Effector memory CD4-positive, alpha-beta T cell (primary cell): ENCODE measurements at regions not wholly inside any gene's neighbourhood (a gene's known extent, or its start where the extent isn't known, plus 50 kb on each side); places are given as distances from the start of the nearest gene placed in this dataset.

ENCODE experiments used
- DNase-seq, 3 donors: peaks; one replicate each; pipeline ENCODE4 v3.0.0-alpha.2; 2020
- H3K27ac ChIP-seq: 2 replicates; pipeline ENCODE4 v1.7.0; 2013; ENCODE audit warnings: mild to moderate bottlenecking, low read length, moderate library complexity; ENCODE audit not compliant: insufficient read depth, poor library complexity, severe bottlenecking
- H3K27me3 ChIP-seq: replicated peaks from 2 replicates; pipeline ENCODE4 v1.7.0; 2013; ENCODE audit warnings: mild to moderate bottlenecking, low read length; ENCODE audit not compliant: insufficient read depth, control insufficient read depth, poor library complexity, severe bottlenecking
- H3K36me3 ChIP-seq: 2 replicates; pipeline ENCODE4 v1.7.0; 2013; ENCODE audit warnings: mild to moderate bottlenecking, low read length, moderate library complexity; ENCODE audit not compliant: control insufficient read depth, insufficient read depth
- H3K4me1 ChIP-seq: 2 replicates; pipeline ENCODE4 v1.7.0; 2013; ENCODE audit warnings: low read length, mild to moderate bottlenecking; ENCODE audit not compliant: control insufficient read depth, insufficient read depth, poor library complexity, severe bottlenecking
- H3K4me3 ChIP-seq: 2 replicates; pipeline ENCODE4 v1.7.0; 2013; ENCODE audit warnings: low read length, low read depth, mild to moderate bottlenecking; ENCODE audit not compliant: insufficient read depth, poor library complexity, severe bottlenecking
- H3K9me3 ChIP-seq: 2 replicates; pipeline ENCODE4 v1.7.0; 2013; ENCODE audit warnings: mild to moderate bottlenecking, low read length, moderate library complexity; ENCODE audit not compliant: control insufficient read depth

- Histone ChIP-seq H3K4me1 (no peaks in the 10 kb centered on the region), H3K9me3 (no peaks in the 10 kb centered on the region), H3K4me3 (no peak overlapping the region), H3K36me3 (no peaks in the 10 kb centered on the region), H3K27me3 (no peaks in the 10 kb centered on the region), H3K27ac (no peak overlapping the region)
- DNase-seq = no peak
These were observed 51.7 kb upstream of the RTL1 start for GRCh38 chr14:100955201-100955600.

GRCh38 chr14:100962494-100962893 is 59.0 kb upstream of the RTL1 start:
- no peaks in the 10 kb centered on the region for H3K9me3 ChIP-seq
- H3K36me3 ChIP-seq = no peaks in the 10 kb centered on the region
- H3K27ac ChIP-seq = no peak overlapping the region
- H3K4me3 ChIP-seq = no peak overlapping the region
- no peaks in the 10 kb centered on the region for H3K4me1 ChIP-seq
- DNase-seq = no peak
- no peaks in the 10 kb centered on the region for H3K27me3 ChIP-seq

GRCh38 chr14:100965296-100965695 is 61.8 kb upstream of the RTL1 start:
- Histone ChIP-seq H3K36me3 (no peaks in the 10 kb centered on the region), H3K9me3 (no peaks in the 10 kb centered on the region), H3K27me3 (no peaks in the 10 kb centered on the region), H3K27ac (no peak overlapping the region), H3K4me3 (no peak overlapping the region), H3K4me1 (no peaks in the 10 kb centered on the region)
- DNase-seq = no peak

- H3K4me3 ChIP-seq = no peak overlapping the region
- H3K9me3 ChIP-seq = no peaks in the 10 kb centered on the region
- H3K4me1 ChIP-seq = no peaks in the 10 kb centered on the region
- no peak overlapping the region for H3K27ac ChIP-seq
- no peaks in the 10 kb centered on the region for H3K27me3 ChIP-seq
- DNase-seq = no peak
- H3K36me3 ChIP-seq = no peaks in the 10 kb centered on the region
These were observed 63.7 kb upstream of the RTL1 start for GRCh38 chr14:100967178-100967577.

- no peaks in the 10 kb centered on the region for H3K27me3 ChIP-seq
These were observed 64.4 kb upstream of the RTL1 start for GRCh38 chr14:100967930-100968329.

GRCh38 chr14:100972118-100972897 is 68.8 kb upstream of the RTL1 start:
- Histone ChIP-seq H3K36me3 (no peaks in the 10 kb centered on the region), H3K27me3 (no peaks in the 10 kb centered on the region), H3K27ac (no peak overlapping the region), H3K4me1 (no peaks in the 10 kb centered on the region), H3K4me3 (no peak overlapping the region), H3K9me3 (no peaks in the 10 kb centered on the region)
- no peak for DNase-seq

More at GRCh38 chr14:100967930-100968329, 64.4 kb upstream of the RTL1 start:
- Histone ChIP-seq H3K4me3 (no peak overlapping the region), H3K4me1 (no peaks in the 10 kb centered on the region), H3K27ac (no peak overlapping the region), H3K36me3 (no peaks in the 10 kb centered on the region), H3K9me3 (no peaks in the 10 kb centered on the region)
- no peak for DNase-seq

- H3K36me3 ChIP-seq = no peaks in the 10 kb centered on the region
- no peak overlapping the region for H3K27ac ChIP-seq
- no peak for DNase-seq
- no peak overlapping the region for H3K4me3 ChIP-seq
- H3K9me3 ChIP-seq = no peaks in the 10 kb centered on the region
- no peaks in the 10 kb centered on the region for H3K4me1 ChIP-seq
- no peaks in the 10 kb centered on the region for H3K27me3 ChIP-seq
These were observed 72.1 kb upstream of the RTL1 start for GRCh38 chr14:100975671-100976070.

GRCh38 chr14:100979079-100979478 is 75.6 kb upstream of the RTL1 start:
- H3K9me3 ChIP-seq = no peaks in the 10 kb centered on the region

GRCh38 chr14:100979780-100980179 is 76.3 kb upstream of the RTL1 start:
- Histone ChIP-seq H3K27me3 (no peaks in the 10 kb centered on the region), H3K4me1 (no peaks in the 10 kb centered on the region), H3K4me3 (no peak overlapping the region), H3K9me3 (no peaks in the 10 kb centered on the region), H3K27ac (no peak overlapping the region), H3K36me3 (no peaks in the 10 kb centered on the region)
- DNase-seq = no peak

More at GRCh38 chr14:100979079-100979478, 75.6 kb upstream of the RTL1 start:
- Histone ChIP-seq H3K4me3 (no peak overlapping the region), H3K4me1 (no peaks in the 10 kb centered on the region), H3K36me3 (no peaks in the 10 kb centered on the region), H3K27me3 (no peaks in the 10 kb centered on the region), H3K27ac (no peak overlapping the region)
- DNase-seq = no peak

GRCh38 chr14:100980823-100981222 is 77.3 kb upstream of the RTL1 start:
- no peak for DNase-seq
- H3K36me3 ChIP-seq = no peaks in the 10 kb centered on the region
- no peaks in the 10 kb centered on the region for H3K4me1 ChIP-seq

More at GRCh38 chr14:100980823-100981222, 77.3 kb upstream of the RTL1 start:
- Histone ChIP-seq H3K4me3 (no peak overlapping the region), H3K27me3 (peaks cover 2% of the 10 kb centered on the region), H3K9me3 (no peaks in the 10 kb centered on the region), H3K27ac (no peak overlapping the region)
